ENCODE measurements at regions not wholly inside any gene's neighbourhood (a gene's known extent, or its start where the extent isn't known, plus 50 kb on each side); places are given as distances from the start of the nearest gene placed in this dataset.

DNA sequence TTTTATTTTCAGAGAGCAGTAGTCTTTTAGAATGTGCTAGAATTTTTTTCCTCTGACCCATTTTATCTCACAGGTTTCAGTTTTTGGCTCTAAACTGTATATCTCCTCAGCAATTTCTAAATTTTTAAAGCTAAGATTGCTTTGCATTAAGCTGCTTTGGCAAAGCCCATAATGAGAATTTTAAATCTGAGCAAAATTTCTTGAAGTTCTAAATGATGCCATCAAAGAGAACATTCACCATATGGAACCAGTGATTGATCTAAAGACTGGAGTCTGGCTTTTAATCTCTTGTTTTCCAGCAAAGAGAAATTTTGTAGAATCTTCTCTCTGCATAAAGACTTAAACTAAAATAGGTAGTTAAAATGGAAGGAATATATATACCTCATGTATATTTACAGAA lies 313.6 kb downstream of the TBC1D32 start:
- no peaks in the 10 kb centered on the region for H3K36me3 ChIP-seq
- TF ChIP-seq, protein P1, sequence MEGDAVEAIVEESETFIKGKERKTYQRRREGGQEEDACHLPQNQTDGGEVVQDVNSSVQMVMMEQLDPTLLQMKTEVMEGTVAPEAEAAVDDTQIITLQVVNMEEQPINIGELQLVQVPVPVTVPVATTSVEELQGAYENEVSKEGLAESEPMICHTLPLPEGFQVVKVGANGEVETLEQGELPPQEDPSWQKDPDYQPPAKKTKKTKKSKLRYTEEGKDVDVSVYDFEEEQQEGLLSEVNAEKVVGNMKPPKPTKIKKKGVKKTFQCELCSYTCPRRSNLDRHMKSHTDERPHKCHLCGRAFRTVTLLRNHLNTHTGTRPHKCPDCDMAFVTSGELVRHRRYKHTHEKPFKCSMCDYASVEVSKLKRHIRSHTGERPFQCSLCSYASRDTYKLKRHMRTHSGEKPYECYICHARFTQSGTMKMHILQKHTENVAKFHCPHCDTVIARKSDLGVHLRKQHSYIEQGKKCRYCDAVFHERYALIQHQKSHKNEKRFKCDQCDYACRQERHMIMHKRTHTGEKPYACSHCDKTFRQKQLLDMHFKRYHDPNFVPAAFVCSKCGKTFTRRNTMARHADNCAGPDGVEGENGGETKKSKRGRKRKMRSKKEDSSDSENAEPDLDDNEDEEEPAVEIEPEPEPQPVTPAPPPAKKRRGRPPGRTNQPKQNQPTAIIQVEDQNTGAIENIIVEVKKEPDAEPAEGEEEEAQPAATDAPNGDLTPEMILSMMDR (IDR thresholded peaks at IDR 0.05), result no peak
- no peaks in the 10 kb centered on the region for H3K4me1 ChIP-seq
- no peak overlapping the region for H3K4me3 ChIP-seq
- intact Hi-C loops (cut with DNase I), result no loop called here
- no peaks in the 10 kb centered on the region for H3K9me3 ChIP-seq
- H3K27ac ChIP-seq, result no peak overlapping the region
- H3K27me3 ChIP-seq, result no peaks in the 10 kb centered on the region
- DNase-seq (ENCODE audit: low spot score in 2 of 2), result no peak

DNA sequence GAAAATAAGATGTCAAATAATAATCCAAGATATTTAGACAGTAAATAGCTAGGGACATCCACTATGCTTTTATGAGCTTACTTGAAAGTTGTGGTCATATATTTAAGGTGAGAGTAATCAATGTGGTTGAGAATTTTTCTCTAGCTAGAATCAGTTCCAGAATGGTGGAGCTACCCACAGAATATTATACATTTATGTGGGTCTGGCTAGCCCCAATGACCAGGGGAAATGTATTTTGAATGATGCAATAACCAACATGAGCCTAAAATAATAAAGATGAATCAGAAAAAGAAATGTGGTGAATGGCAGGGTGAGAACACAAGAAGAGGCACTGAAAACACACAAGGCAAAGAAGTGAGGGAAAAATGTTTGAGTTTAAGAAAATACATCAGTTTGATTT lies 325.7 kb downstream of the TBC1D32 start:
- intact Hi-C loops (cut with DNase I), result no loop called here
- H3K4me3 ChIP-seq, result no peak overlapping the region
- no peaks in the 10 kb centered on the region for H3K27me3 ChIP-seq
- no peak for DNase-seq (ENCODE audit: low spot score in 2 of 2)
- TF ChIP-seq, protein P1 (IDR thresholded peaks at IDR 0.05), result no peak
- H3K9me3 ChIP-seq, result peaks cover 0 to 3% of the 10 kb centered on the region in 2 donors
- H3K36me3 ChIP-seq, result no peaks in the 10 kb centered on the region
- no peak overlapping the region for H3K27ac ChIP-seq
- H3K4me1 ChIP-seq, result no peaks in the 10 kb centered on the region

DNA sequence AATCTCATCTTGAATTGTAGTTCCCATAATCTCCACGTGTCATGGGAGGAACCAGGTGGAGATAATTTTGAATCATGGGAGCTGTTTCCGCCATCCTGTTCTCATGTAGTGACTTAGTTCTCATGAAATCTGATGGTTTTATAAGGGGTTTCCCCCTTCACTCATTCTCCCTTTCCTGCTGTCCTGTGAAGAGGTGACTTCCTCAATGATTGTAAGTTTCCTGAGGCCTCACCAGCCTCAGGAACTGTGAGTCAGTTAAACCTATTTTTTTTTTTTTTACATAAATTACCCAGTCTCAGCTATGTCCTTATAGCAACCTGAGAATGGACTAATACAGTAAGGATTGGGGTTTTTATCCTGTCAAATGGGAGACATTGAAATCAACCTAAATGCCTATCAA lies 328.3 kb downstream of the TBC1D32 start:
- Histone ChIP-seq H3K4me3 (no peak overlapping the region), H3K4me1 (no peaks in the 10 kb centered on the region), H3K9me3 (peaks cover 0 to 3% of the 10 kb centered on the region in 2 donors), H3K27ac (no peak overlapping the region), H3K36me3 (no peaks in the 10 kb centered on the region), H3K27me3 (no peaks in the 10 kb centered on the region)
- TF ChIP-seq, protein P1 (IDR thresholded peaks at IDR 0.05), result no peak
- no peak for DNase-seq (ENCODE audit: low spot score in 2 of 2)
- intact Hi-C loops (cut with DNase I), result no loop called here

DNA sequence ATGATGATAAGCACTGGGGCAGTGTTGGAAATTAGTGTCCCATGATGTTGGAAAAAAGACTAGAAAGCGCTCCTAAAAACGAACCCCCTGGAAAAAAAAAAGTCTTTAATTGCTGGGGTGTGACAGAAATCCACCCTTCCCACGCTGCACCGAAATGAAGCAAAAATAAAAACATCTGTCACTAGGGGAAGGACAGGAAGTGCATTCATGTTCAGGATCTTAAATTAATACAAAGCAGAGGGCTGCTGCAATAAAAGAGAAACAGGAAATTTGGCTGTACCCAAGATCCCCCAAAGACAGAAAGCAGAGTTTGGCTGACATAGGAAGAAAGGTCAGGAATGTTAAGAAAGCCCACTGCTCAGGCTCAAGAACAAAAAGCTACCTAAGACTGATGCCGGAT lies 333.9 kb downstream of the TBC1D32 start:
- Histone ChIP-seq H3K9me3 (no peaks in the 10 kb centered on the region), H3K27ac (no peak overlapping the region), H3K36me3 (no peaks in the 10 kb centered on the region), H3K4me3 (no peak overlapping the region), H3K27me3 (no peaks in the 10 kb centered on the region), H3K4me1 (no peaks in the 10 kb centered on the region)
- no peak for DNase-seq (ENCODE audit: low spot score in 2 of 2)
- TF ChIP-seq, protein P1 (IDR thresholded peaks at IDR 0.05), result no peak
- intact Hi-C loops (cut with DNase I), result no loop called here

DNA sequence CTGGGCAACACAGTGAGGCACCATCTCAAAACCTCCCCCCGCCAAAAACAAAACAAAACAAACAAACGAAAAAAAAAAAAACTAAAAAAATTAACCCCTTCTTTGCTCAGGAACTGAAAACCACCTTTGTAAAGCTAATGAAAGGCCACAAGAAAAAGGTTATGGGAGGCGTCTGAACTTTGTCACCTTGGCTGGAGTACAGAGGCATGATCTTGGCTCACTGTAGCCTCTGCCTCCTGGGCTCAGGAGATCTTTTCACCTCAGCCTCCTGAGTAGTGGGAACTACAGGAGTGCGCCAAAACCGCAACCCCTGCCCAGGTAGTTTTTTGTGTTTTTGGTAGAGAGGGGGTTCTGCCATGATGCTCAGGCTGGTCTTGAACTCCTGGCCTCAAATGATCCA lies 337.9 kb downstream of the TBC1D32 start:
- TF ChIP-seq, protein P1 (IDR thresholded peaks at IDR 0.05), result no peak
- no peaks in the 10 kb centered on the region for H3K27me3 ChIP-seq
- no peak overlapping the region for H3K27ac ChIP-seq
- H3K4me3 ChIP-seq, result no peak overlapping the region
- DNase-seq (ENCODE audit: low spot score in 2 of 2), result no peak
- no peaks in the 10 kb centered on the region for H3K9me3 ChIP-seq
- intact Hi-C loops (cut with DNase I), result no loop called here
- no peaks in the 10 kb centered on the region for H3K4me1 ChIP-seq
- H3K36me3 ChIP-seq, result no peaks in the 10 kb centered on the region

DNA sequence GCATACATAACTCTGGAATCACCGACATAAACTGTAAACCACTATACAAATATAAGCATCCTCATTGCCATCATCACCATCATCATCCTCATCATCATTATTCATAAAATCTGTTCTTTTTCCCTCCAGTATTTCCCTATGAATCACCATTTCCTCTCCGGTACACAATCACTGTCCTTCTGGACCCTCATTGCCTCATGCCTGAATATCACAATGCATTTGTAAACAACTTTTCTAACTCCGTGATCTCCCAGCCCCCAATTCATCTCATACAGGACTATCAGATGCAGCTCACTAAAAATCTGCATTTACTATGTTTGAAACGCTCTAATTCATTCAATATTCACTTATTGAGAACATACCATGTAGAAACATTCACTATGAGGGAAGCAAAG lies 339.7 kb downstream of the TBC1D32 start:
- Histone ChIP-seq H3K27me3 (no peaks in the 10 kb centered on the region), H3K27ac (no peak overlapping the region), H3K4me3 (no peak overlapping the region), H3K4me1 (no peaks in the 10 kb centered on the region), H3K36me3 (no peaks in the 10 kb centered on the region), H3K9me3 (no peaks in the 10 kb centered on the region)
- intact Hi-C loops (cut with DNase I), result no loop called here
- TF ChIP-seq, protein P1 (IDR thresholded peaks at IDR 0.05), result no peak
- no peak for DNase-seq (ENCODE audit: low spot score in 2 of 2)

Measured in ascending aorta (tissue), 2 donors.